Right ventricle myocardium inferior (tissue), 1 donor: ENCODE measurements at regions not wholly inside any gene's neighbourhood (a gene's known extent, or its start where the extent isn't known, plus 50 kb on each side); places are given as distances from the start of the nearest gene placed in this dataset.
"Not testable (repeated sequence)": the region's sequence is repeated elsewhere in the genome, so short reads cannot be mapped to it uniquely, and the experiment has no call there.

Experiments used
- ATAC-seq: fragments of 200-7000 bp; cut with Tn5 transposase; one replicate; pipeline ENCODE4 v1.9.1; 2020; ENCODE audit warnings: mild to moderate bottlenecking, moderate library complexity
- DNase-seq: peaks from one replicate; pipeline ENCODE4 v3.0.0; 2021; ENCODE audit errors: missing footprints
- intact Hi-C: fragments of 100-400 bp; cut with DNase I; formaldehyde crosslinking; loops from one replicate; pipeline ENCODE4 v1.11.0; 2022
- donor health status: DM: no; HTN: yes; CAD: no; lungs with severe emphysema.

GRCh38 chr6:80608881-80609280, 502.4 kb downstream of the BCKDHB start:
- ATAC-seq (no peak), DNase-seq (no peak)
- intact Hi-C loops = loop anchor here (10.0 kb wide), 5 partner anchors 116 to 1146 kb away; partner anchors contain the start of gene TENT5A

GRCh38 chr6:80607811-80608391, 501.4 kb downstream of the BCKDHB start:
- peak; percentile 86 for ATAC-seq
- no peak for DNase-seq
- intact Hi-C loops = loop anchor here (10.0 kb wide), 5 partner anchors 117 to 1147 kb away; partner anchors contain the start of gene TENT5A

GRCh38 chr6:80605165-80605989, 498.9 kb downstream of the BCKDHB start:
- DNase-seq = no peak
- intact Hi-C loops = loop anchor here (10.0 kb wide), 5 partner anchors 119 to 1149 kb away; partner anchors contain the start of gene TENT5A
- no peak for ATAC-seq

GRCh38 chr6:80603679-80604078, 497.2 kb downstream of the BCKDHB start:
- DNase-seq (no peak), ATAC-seq (no peak)
- intact Hi-C loops = loop anchor here (10.0 kb wide), 5 partner anchors 121 to 1151 kb away; partner anchors contain the start of gene TENT5A

- ATAC-seq (no peak), DNase-seq (no peak)
- intact Hi-C loops = no loop called here
Observed at GRCh38 chr6:80594461-80594860, 488.0 kb downstream of the BCKDHB start.

- ATAC-seq = no peak
- DNase-seq = no peak
- intact Hi-C loops = no loop called here
Observed at GRCh38 chr6:80592436-80592835, 486.0 kb downstream of the BCKDHB start.

- no peak for ATAC-seq
- intact Hi-C loops = no loop called here
Observed at GRCh38 chr6:80586242-80586641, 479.8 kb downstream of the BCKDHB start.

GRCh38 chr6:80579391-80580023, 473.0 kb downstream of the BCKDHB start:
- DNase-seq (no peak), ATAC-seq (no peak)
- intact Hi-C loops = no loop called here

More at GRCh38 chr6:80586242-80586641, 479.8 kb downstream of the BCKDHB start:
- DNase-seq = no peak

GRCh38 chr6:80573320-80573719, 466.8 kb downstream of the BCKDHB start:
- ATAC-seq, DNase-seq, intact Hi-C loops: not testable (repeated sequence)

GRCh38 chr6:80566361-80566760, 459.9 kb downstream of the BCKDHB start:
- ATAC-seq (no peak), DNase-seq (no peak)
- intact Hi-C loops = no loop called here

GRCh38 chr6:80553071-80553740, 446.7 kb downstream of the BCKDHB start:
- intact Hi-C loops = no loop called here
- DNase-seq (peak; percentile 56), ATAC-seq (peak; percentile 67)

- ATAC-seq = no peak
- no peak for DNase-seq
- intact Hi-C loops = no loop called here
Observed at GRCh38 chr6:80550748-80551147, 444.3 kb downstream of the BCKDHB start.

- DNase-seq (no peak), ATAC-seq (no peak)
- intact Hi-C loops = no loop called here
Observed at GRCh38 chr6:80550281-80550680, 443.8 kb downstream of the BCKDHB start.

- ATAC-seq (no peak), DNase-seq (no peak)
- intact Hi-C loops = no loop called here
Observed at GRCh38 chr6:80548532-80548931, 442.1 kb downstream of the BCKDHB start.

GRCh38 chr6:80547827-80548226, 441.4 kb downstream of the BCKDHB start:
- intact Hi-C loops = no loop called here
- ATAC-seq (no peak), DNase-seq (no peak)

- DNase-seq (no peak), ATAC-seq (no peak)
- intact Hi-C loops = no loop called here
Observed at GRCh38 chr6:80544976-80545722, 438.7 kb downstream of the BCKDHB start.

GRCh38 chr6:80544555-80544954, 438.1 kb downstream of the BCKDHB start:
- intact Hi-C loops = no loop called here
- ATAC-seq = no peak
- DNase-seq = no peak

- intact Hi-C loops = no loop called here
- peak; percentile 28 for ATAC-seq
Observed at GRCh38 chr6:80543598-80544222, 437.2 kb downstream of the BCKDHB start.

More at GRCh38 chr6:80543598-80544222, 437.2 kb downstream of the BCKDHB start:
- no peak for DNase-seq
